ENCODE measurements at regions not wholly inside any gene's neighbourhood (a gene's known extent, or its start where the extent isn't known, plus 50 kb on each side); places are given as distances from the start of the nearest gene placed in this dataset.
"Not testable (repeated sequence)": the region's sequence is repeated elsewhere in the genome, so short reads cannot be mapped to it uniquely, and the experiment has no call there.

DNA sequence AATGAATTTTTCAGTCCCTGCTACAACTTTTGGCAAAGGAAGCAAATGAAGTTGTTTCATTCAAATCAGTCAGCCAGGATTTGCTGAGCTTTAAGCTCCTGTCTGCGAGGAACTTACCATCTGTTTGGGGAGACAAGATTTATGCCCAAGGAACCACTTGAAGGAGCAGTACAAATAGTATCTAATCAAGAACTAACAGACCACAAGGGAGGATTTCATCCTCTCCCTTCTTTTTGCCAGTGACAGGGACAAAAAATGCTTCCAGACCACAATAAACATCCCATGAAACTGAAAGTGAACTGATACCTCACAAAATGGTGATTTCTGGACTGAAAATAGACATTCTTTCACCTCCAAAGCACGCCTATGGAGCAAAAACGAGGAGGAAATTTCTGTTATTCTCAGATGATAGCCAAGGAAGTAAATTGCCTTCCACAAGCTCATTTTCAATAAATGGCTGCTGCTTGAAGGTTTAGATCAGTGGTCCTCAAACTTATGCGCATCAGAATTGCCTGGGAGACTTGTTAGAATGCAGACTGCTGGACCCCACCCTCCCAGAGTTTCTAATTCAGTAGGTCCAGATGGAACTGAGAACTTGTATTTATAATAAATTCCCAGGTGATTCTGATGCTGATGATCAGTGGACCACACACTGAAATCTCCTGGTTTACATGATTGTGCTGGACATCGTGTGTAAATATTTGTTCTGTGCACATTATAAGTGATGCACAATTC is 202.4 kb upstream of the GADL1 start:
- no peak overlapping the region for H3K4me3 ChIP-seq (ENCODE audit: low read depth, low read length)
- no peak for DNase-seq (ENCODE audit: low read depth)
- TF ChIP-seq, protein P1, sequence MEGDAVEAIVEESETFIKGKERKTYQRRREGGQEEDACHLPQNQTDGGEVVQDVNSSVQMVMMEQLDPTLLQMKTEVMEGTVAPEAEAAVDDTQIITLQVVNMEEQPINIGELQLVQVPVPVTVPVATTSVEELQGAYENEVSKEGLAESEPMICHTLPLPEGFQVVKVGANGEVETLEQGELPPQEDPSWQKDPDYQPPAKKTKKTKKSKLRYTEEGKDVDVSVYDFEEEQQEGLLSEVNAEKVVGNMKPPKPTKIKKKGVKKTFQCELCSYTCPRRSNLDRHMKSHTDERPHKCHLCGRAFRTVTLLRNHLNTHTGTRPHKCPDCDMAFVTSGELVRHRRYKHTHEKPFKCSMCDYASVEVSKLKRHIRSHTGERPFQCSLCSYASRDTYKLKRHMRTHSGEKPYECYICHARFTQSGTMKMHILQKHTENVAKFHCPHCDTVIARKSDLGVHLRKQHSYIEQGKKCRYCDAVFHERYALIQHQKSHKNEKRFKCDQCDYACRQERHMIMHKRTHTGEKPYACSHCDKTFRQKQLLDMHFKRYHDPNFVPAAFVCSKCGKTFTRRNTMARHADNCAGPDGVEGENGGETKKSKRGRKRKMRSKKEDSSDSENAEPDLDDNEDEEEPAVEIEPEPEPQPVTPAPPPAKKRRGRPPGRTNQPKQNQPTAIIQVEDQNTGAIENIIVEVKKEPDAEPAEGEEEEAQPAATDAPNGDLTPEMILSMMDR (IDR thresholded peaks at IDR 0.05; ENCODE audit: low read depth, low read length, missing control alignments) = no peak

DNA sequence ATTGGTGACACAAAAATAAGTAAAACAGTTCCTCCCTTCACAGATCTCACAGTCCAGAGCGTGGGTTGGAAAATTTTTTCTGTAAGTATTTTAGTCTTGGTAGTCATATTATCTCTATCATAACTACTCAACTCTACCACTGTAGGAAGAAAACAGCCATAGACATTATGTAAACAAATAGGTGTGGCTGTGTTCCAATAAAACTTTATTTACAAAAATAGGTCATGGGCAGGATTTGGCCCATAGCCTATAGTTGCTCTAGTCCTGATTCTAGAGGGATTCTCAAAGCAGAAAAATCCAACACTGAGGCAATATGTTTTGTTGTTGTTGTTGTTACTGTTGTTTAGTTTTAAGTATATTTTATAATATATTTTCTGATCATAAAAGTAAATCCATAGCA is 206.1 kb upstream of the GADL1 start:
- DNase-seq (ENCODE audit: low read depth) = no peak
- H3K4me3 ChIP-seq (ENCODE audit: low read depth, low read length) = no peak overlapping the region
- TF ChIP-seq, protein P1 (IDR thresholded peaks at IDR 0.05; ENCODE audit: low read depth, low read length, missing control alignments) = no peak

DNA sequence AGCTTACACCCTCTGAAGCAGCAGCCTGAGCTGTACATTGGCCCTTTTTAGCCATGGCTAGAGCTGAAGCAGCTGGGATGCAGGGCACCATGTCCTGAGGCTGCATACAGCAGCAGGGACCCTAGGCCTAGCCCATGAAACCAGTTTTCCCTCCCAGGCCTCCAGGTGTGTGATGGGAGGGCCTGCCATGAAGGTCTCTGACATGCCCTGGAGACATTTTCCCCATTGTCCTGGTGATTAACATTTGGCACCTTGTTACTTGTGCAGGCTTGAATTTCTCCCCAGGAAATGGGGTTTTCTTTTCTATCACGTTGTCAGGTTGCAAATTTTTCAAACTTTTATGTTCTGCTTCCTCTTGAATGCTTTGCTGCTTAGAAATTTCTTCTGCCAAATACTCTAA is 206.8 kb upstream of the GADL1 start:
- H3K4me3 ChIP-seq (ENCODE audit: low read depth, low read length); DNase-seq (ENCODE audit: low read depth): not testable (repeated sequence)

DNA sequence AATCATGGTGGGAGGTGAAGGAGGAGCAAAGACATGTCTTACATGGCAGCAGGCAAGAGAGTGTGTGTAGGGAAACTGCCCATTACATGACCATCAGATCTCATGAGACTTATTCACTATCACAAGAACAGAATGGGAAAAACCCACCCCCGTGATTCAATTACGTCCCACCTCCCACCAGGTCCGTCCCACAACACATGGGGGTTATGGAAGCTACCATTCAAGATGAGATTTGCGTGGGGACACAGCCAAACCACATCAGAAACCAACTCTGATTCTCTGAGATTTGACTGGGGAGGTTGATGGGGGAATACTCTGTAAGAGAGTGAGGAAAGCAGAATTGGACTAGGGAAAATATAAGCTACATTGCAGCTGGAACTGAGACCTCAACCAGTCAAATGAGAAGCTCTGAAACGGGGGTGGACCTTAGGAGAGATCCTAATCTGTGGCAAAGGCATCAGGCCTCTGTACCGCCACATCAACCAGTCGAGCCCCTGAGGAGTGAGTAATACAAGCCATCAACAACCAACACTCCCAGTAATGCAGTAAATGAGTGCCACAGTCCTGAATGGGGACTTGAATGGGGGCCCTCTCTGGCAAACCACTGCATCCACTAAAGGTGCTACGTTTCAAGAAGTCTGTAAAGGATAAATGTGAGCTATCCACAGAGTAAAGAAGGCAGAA is 207.9 kb upstream of the GADL1 start:
- no peak for DNase-seq (ENCODE audit: low read depth)
- no peak overlapping the region for H3K4me3 ChIP-seq (ENCODE audit: low read depth, low read length)
- TF ChIP-seq, protein P1 (IDR thresholded peaks at IDR 0.05; ENCODE audit: low read depth, low read length, missing control alignments) = no peak

DNA sequence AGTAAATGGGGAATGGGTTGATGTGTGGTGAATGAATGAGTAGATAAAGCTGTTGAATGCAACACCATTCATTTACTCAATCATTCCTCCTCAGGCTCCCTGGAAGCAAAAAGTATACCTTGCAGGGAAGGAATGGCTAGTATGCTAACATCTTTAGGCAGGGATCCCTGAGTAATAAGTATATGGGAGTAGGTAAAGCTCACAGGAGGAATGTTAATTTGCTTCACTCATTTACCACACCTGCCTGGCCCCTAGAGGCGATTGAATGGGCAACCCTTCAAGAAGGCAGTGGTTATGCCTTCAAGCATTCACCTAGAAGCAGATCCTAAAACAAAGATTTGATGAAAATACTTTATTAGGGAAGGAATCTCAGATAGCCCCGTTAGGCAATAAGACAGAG is 208.7 kb upstream of the GADL1 start:
- no peak for DNase-seq (ENCODE audit: low read depth)
- TF ChIP-seq, protein P1 (IDR thresholded peaks at IDR 0.05; ENCODE audit: low read depth, low read length, missing control alignments) = no peak
- H3K4me3 ChIP-seq (ENCODE audit: low read depth, low read length) = no peak overlapping the region

DNA sequence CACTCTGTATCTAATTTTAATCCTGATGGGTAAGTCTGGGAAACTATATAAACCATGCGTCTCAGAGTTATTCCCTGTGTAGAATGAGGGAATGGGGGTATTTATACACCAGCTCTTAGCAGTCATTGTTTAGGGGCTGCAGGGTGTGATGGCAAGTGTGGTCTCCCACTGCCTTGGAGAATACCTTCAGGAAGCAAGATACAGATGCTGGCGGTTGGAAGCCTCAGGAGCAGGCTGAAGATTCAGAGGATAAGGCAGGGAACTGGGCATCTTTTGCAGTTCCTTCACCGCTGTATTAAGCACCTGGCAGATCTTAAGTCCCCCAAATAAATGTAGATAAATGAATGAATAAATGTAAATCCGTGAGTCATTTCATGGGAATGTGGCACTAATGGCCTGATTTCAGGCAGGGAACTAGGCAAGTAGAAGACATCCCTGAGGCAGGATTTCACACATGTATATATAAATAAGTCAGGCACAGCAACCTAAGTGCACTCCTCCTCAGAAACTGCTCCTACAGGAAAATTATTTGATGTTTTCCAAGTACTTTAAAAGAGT is 209.2 kb upstream of the GADL1 start:
- TF ChIP-seq, protein P1 (IDR thresholded peaks at IDR 0.05; ENCODE audit: low read depth, low read length, missing control alignments) = no peak
- DNase-seq (ENCODE audit: low read depth) = no peak
- H3K4me3 ChIP-seq (ENCODE audit: low read depth, low read length) = no peak overlapping the region

DNA sequence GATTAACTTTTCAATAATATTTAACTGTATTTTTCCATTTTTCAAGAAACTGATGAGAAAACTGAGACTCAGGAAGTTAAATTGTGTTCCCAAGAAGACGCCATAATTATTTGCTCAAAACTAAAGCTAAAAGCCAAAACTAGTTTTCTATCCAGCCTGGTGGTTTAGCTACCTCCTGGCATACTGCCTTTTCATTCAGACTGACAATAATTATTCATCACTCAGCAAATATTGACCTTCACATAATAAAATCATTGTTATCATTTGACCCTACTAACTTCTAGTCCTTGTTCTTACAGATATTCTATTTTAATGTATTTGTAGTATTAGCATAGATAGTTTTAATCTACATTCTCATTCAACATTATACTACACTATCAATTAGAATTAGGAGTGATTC is 210.6 kb upstream of the GADL1 start:
- H3K4me3 ChIP-seq (ENCODE audit: low read depth, low read length) = no peak overlapping the region
- TF ChIP-seq, protein P1 (IDR thresholded peaks at IDR 0.05; ENCODE audit: low read depth, low read length, missing control alignments) = no peak
- DNase-seq (ENCODE audit: low read depth) = no peak

All from GM12864 (cell line).